Neural cell (in vitro differentiated cells): ENCODE measurements at regions not wholly inside any gene's neighbourhood (a gene's known extent, or its start where the extent isn't known, plus 50 kb on each side); places are given as distances from the start of the nearest gene placed in this dataset.

Source experiments
- H2AFZ ChIP-seq: fragments of 200-600, 300-800 bp; sonication (generic), shearing (Covaris generic); 2 replicates; pipeline ENCODE4 v1.6.0; 2014; ENCODE audit warnings: low read depth, mild to moderate bottlenecking, antibody characterized with exemption, low read length, moderate library complexity
- H3F3A ChIP-seq: fragments of 200-600 bp; shearing (Covaris generic); 2 replicates; pipeline ENCODE4 v1.6.1; 2016; ENCODE audit warnings: mild to moderate bottlenecking, moderate library complexity, mixed read lengths, antibody characterized with exemption, low read length; ENCODE audit not compliant: insufficient read depth, poor library complexity, severe bottlenecking
- H3K27ac ChIP-seq: fragments of 200-600, 300-800 bp; sonication (generic), shearing (Covaris generic); 2 replicates; pipeline ENCODE4 v1.5.1; 2014; ENCODE audit warnings: mild to moderate bottlenecking, low read length, moderate library complexity
- H3K27me3 ChIP-seq: fragments of 300-800, 200-600 bp; sonication (generic), shearing (Covaris generic); 2 replicates; pipeline ENCODE4 v1.6.0; 2014; ENCODE audit warnings: mild to moderate bottlenecking, low read depth, low read length, moderate library complexity; ENCODE audit not compliant: insufficient read depth
- H3K36me3 ChIP-seq: fragments of 300-800, 200-600 bp; sonication (generic), shearing (Covaris generic); 2 replicates; pipeline ENCODE4 v1.5.1; 2014; ENCODE audit warnings: mild to moderate bottlenecking, antibody characterized with exemption, low read length, moderate library complexity; ENCODE audit not compliant: insufficient read depth
- H3K4me2 ChIP-seq: fragments of 300-800, 200-600 bp; sonication (generic), shearing (Covaris generic); 2 replicates; pipeline ENCODE4 v1.6.0; 2014; ENCODE audit warnings: mild to moderate bottlenecking, low read length
- H3K4me3 ChIP-seq: fragments of 300-800, 200-600 bp; sonication (generic), shearing (Covaris generic); 2 replicates; pipeline ENCODE4 v1.5.1; 2014; ENCODE audit warnings: mild to moderate bottlenecking, low read length, moderate library complexity
- H3K79me2 ChIP-seq: fragments of 200-600 bp; shearing (Covaris generic); replicated peaks from 2 replicates; pipeline ENCODE4 v1.6.0; 2014; ENCODE audit warnings: mild to moderate bottlenecking, low read length, moderate library complexity; ENCODE audit not compliant: insufficient read depth
- H3K9ac ChIP-seq: fragments of 300-800, 200-600 bp; sonication (generic), shearing (Covaris generic); 2 replicates; pipeline ENCODE4 v1.6.1; 2016; ENCODE audit warnings: mild to moderate bottlenecking, low read length, mixed read lengths
- H3K9me2 ChIP-seq: fragments of 200-600 bp; shearing (Covaris generic); 2 replicates; pipeline ENCODE4 v1.6.1; 2016; ENCODE audit warnings: mild to moderate bottlenecking, low read length, mixed read lengths; ENCODE audit not compliant: insufficient read depth
- H3K9me3 ChIP-seq: fragments of 200-600, 300-800 bp; sonication (generic), shearing (Covaris generic); 2 replicates; pipeline ENCODE4 v1.6.1; 2016; ENCODE audit warnings: mild to moderate bottlenecking, mixed run types, low read length, moderate library complexity, mixed read lengths
- H4K20me1 ChIP-seq: fragments of 200-600 bp; shearing (Covaris generic); 2 replicates; pipeline ENCODE4 v1.6.1; 2016; ENCODE audit warnings: mild to moderate bottlenecking, mixed run types; ENCODE audit not compliant: insufficient read depth
- EP300 ChIP-seq: fragments of 450-650 bp; conservative IDR thresholded peaks from 2 replicates; pipeline ENCODE4 v1.6.1; 2014; ENCODE audit warnings: antibody characterized with exemption, mild to moderate bottlenecking, moderate library complexity; ENCODE audit not compliant: poor library complexity, severe bottlenecking
- EZH2 ChIP-seq: fragments of 200-600, 300-800 bp; shearing (Covaris generic), sonication (generic); IDR thresholded peaks from 2 replicates; pipeline ENCODE4 v1.6.1; 2014; ENCODE audit warnings: antibody characterized with exemption, low read length, borderline replicate concordance, mild to moderate bottlenecking; ENCODE audit not compliant: insufficient read depth, poor library complexity, severe bottlenecking
- MXI1 ChIP-seq: fragments of 450-650 bp; conservative IDR thresholded peaks from 2 replicates; pipeline ENCODE4 v1.6.1; 2014; ENCODE audit warnings: antibody characterized with exemption, mild to moderate bottlenecking; ENCODE audit not compliant: poor library complexity, severe bottlenecking
- POLR2AphosphoS5 ChIP-seq: IDR thresholded peaks from 2 replicates; pipeline ENCODE4 v1.6.1; 2012
- RAD21 ChIP-seq: fragments of 450-650 bp; conservative IDR thresholded peaks from 2 replicates; pipeline ENCODE4 v1.6.1; 2014; ENCODE audit warnings: antibody characterized with exemption, mild to moderate bottlenecking, moderate library complexity
- SMC3 ChIP-seq: fragments of 450-650 bp; conservative IDR thresholded peaks from 2 replicates; pipeline ENCODE4 v1.6.1; 2014; ENCODE audit warnings: antibody characterized with exemption, mild to moderate bottlenecking, moderate library complexity; ENCODE audit not compliant: poor library complexity
- TAF1 ChIP-seq: IDR thresholded peaks from 2 replicates; pipeline ENCODE4 v1.6.1; 2012; ENCODE audit warnings: low read depth
- TF ChIP-seq, protein P1 (sequence below): fragments of 450-650 bp; IDR thresholded peaks from 2 replicates; pipeline ENCODE4 v1.5.1; 2014; ENCODE audit warnings: antibody characterized with exemption, mild to moderate bottlenecking, moderate library complexity; ENCODE audit not compliant: poor library complexity, severe bottlenecking
- TF ChIP-seq, protein P2 (sequence below): IDR thresholded peaks from 2 replicates; pipeline ENCODE4 v1.6.1; 2012; ENCODE audit warnings: borderline replicate concordance

DNA sequence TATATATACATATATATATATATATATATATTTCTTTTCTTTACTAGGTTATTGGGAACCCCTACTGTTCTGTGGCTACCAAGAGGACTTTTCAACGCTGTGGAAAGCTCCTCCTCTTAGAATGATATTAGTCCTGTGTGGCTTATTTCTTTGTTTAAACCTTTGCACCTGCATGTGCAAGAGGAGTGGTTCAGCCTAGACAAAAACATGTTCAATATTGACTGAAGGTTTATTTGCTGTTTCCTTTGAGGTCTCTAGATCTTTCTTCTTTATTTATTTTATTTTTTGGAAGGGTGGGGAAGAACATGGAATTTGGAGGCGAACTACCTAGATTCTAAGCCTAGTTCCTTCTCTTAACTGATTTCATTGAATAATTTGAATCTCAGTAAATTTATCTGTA, 118.1 kb downstream of the GNAT3 start:
- Histone ChIP-seq H2AFZ (no peak overlapping the region), H3K9me3 (no peaks in the 10 kb centered on the region), H3K9ac (no peak overlapping the region), H3K36me3 (no peaks in the 10 kb centered on the region), H3K27ac (no peak overlapping the region), H3F3A (no peaks in the 10 kb centered on the region), H3K9me2 (no peaks in the 10 kb centered on the region), H3K4me3 (no peak overlapping the region), H3K27me3 (no peaks in the 10 kb centered on the region), H4K20me1 (no peaks in the 10 kb centered on the region), H3K4me2 (no peak overlapping the region), H3K79me2 (no peaks in the 10 kb centered on the region)
- TF ChIP-seq MXI1: no peak
- TF ChIP-seq, protein P1, sequence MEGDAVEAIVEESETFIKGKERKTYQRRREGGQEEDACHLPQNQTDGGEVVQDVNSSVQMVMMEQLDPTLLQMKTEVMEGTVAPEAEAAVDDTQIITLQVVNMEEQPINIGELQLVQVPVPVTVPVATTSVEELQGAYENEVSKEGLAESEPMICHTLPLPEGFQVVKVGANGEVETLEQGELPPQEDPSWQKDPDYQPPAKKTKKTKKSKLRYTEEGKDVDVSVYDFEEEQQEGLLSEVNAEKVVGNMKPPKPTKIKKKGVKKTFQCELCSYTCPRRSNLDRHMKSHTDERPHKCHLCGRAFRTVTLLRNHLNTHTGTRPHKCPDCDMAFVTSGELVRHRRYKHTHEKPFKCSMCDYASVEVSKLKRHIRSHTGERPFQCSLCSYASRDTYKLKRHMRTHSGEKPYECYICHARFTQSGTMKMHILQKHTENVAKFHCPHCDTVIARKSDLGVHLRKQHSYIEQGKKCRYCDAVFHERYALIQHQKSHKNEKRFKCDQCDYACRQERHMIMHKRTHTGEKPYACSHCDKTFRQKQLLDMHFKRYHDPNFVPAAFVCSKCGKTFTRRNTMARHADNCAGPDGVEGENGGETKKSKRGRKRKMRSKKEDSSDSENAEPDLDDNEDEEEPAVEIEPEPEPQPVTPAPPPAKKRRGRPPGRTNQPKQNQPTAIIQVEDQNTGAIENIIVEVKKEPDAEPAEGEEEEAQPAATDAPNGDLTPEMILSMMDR: no peak
- TF ChIP-seq EP300: no peak
- TF ChIP-seq POLR2AphosphoS5: no peak
- TF ChIP-seq, protein P2, sequence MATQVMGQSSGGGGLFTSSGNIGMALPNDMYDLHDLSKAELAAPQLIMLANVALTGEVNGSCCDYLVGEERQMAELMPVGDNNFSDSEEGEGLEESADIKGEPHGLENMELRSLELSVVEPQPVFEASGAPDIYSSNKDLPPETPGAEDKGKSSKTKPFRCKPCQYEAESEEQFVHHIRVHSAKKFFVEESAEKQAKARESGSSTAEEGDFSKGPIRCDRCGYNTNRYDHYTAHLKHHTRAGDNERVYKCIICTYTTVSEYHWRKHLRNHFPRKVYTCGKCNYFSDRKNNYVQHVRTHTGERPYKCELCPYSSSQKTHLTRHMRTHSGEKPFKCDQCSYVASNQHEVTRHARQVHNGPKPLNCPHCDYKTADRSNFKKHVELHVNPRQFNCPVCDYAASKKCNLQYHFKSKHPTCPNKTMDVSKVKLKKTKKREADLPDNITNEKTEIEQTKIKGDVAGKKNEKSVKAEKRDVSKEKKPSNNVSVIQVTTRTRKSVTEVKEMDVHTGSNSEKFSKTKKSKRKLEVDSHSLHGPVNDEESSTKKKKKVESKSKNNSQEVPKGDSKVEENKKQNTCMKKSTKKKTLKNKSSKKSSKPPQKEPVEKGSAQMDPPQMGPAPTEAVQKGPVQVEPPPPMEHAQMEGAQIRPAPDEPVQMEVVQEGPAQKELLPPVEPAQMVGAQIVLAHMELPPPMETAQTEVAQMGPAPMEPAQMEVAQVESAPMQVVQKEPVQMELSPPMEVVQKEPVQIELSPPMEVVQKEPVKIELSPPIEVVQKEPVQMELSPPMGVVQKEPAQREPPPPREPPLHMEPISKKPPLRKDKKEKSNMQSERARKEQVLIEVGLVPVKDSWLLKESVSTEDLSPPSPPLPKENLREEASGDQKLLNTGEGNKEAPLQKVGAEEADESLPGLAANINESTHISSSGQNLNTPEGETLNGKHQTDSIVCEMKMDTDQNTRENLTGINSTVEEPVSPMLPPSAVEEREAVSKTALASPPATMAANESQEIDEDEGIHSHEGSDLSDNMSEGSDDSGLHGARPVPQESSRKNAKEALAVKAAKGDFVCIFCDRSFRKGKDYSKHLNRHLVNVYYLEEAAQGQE: no peak
- no peak for TF ChIP-seq SMC3
- no peak for TF ChIP-seq TAF1
- TF ChIP-seq EZH2: no peak
- no peak for TF ChIP-seq RAD21

DNA sequence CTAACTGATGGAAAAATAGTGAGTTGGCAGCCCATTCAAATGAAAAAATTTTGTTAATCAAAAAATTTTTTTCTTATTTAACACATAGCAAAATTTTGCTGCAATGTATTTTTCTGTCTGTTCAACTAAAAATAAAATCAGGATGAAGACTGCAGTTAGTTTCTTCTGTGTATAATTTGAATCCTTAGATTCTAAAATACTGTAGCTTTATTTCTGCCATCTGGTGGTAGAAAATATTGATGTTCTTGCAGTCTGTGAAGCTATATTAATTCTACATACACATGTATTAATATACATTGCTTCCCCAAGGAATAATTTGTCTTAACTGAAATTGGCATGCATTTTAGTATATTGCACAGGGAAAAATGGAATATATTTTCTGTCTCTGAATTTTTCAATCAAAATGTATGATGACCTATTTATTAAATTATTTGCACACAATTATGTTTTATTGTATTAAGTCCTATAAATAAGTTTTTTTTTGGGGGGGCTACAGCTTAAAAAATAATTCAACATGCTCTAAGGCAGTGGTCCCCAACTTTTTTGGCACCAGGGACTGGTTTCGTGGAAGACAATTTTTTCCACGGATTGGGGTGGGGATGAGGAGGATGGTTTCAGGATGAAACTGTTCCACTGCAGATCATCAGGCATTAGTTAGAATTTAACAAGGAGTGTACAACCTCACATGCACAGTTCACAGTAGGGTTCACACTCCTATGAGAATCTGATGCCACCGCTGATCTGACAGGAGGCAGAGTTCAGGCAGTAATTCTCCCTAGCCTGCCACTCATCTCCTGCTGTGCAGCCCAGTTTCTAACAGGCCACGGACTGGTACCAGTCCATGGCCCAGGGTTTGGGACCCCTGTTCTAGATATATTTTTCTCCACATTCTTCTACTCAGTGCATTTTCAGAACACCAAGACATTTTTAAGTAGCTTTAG, 119.4 kb downstream of the GNAT3 start:
- TF ChIP-seq MXI1 (no peak), TAF1 (no peak), RAD21 (peak; percentile 74), EZH2 (no peak), EP300 (no peak), POLR2AphosphoS5 (no peak), SMC3 (peak; percentile 83)
- TF ChIP-seq, protein P2: no peak
- TF ChIP-seq, protein P1: peak; percentile 70
- H3K9me3 ChIP-seq: no peaks in the 10 kb centered on the region
- no peaks in the 10 kb centered on the region for H3K36me3 ChIP-seq
- no peaks in the 10 kb centered on the region for H4K20me1 ChIP-seq
- H3K27ac ChIP-seq: no peak overlapping the region
- H3K4me2 ChIP-seq: no peak overlapping the region
- H3F3A ChIP-seq: no peaks in the 10 kb centered on the region
- H3K27me3 ChIP-seq: no peaks in the 10 kb centered on the region
- H3K4me3 ChIP-seq: no peak overlapping the region
- H3K79me2 ChIP-seq: no peaks in the 10 kb centered on the region
- no peaks in the 10 kb centered on the region for H3K9me2 ChIP-seq
- no peak overlapping the region for H3K9ac ChIP-seq
- no peak overlapping the region for H2AFZ ChIP-seq
